PC-9 (cell line): ENCODE measurements at regions not wholly inside any gene's neighbourhood (a gene's known extent, or its start where the extent isn't known, plus 50 kb on each side); places are given as distances from the start of the nearest gene placed in this dataset.

Source experiments
- CTCF ChIP-seq: fragments of 200-600 bp; sonication (generic); conservative IDR thresholded peaks from 2 replicates; pipeline ENCODE4 v1.6.1; 2017; ENCODE audit warnings: mixed run types, antibody characterized with exemption, mild to moderate bottlenecking, moderate library complexity
- EZH2 ChIP-seq: fragments of 200-600 bp; sonication (generic); IDR thresholded peaks from 2 replicates; pipeline ENCODE4 v1.8.0; 2017; ENCODE audit warnings: antibody characterized with exemption, low read depth

GRCh38 chr11:45026835-45027234 is 76.2 kb upstream of the TP53I11 start:
- no peak for TF ChIP-seq EZH2
- TF ChIP-seq CTCF: no peak
